Esophagus muscularis mucosa (tissue), 4 donors: ENCODE measurements at regions not wholly inside any gene's neighbourhood (a gene's known extent, or its start where the extent isn't known, plus 50 kb on each side); places are given as distances from the start of the nearest gene placed in this dataset.

Experiments
- DNase-seq: peaks from one replicate; pipeline ENCODE4 v3.0.0-alpha.2; 2017; ENCODE audit errors: extremely low spot score
- H3K27ac ChIP-seq, 4 donors: fragments of 200-600 bp; sonication (generic); replicated peaks in 1 of 4; 1 replicate in 3 of 4; 2 replicates in 1 of 4; pipeline ENCODE4 v1.5.1; 2016 to 2019; ENCODE audit warnings: mild to moderate bottlenecking in 1 of 4
- H3K27me3 ChIP-seq, 4 donors: fragments of 200-600 bp; sonication (generic); one replicate each; pipeline versions ENCODE4 v1.5.1 to v1.6.0; 2016 to 2019
- H3K36me3 ChIP-seq, 4 donors: fragments of 200-600 bp; sonication (generic); one replicate each; pipeline ENCODE4 v1.5.1; 2016 to 2019
- H3K4me1 ChIP-seq, 4 donors: fragments of 200-600 bp; sonication (generic); one replicate each; pipeline ENCODE4 v1.5.1; 2016 to 2019
- H3K4me3 ChIP-seq, 4 donors: fragments of 200-600 bp; sonication (generic); 1 replicate in 2 of 4; 2 replicates in 2 of 4; pipeline ENCODE4 v1.5.1; 2016 to 2019; ENCODE audit warnings: mild to moderate bottlenecking in 4 of 4, moderate library complexity in 1 of 4
- H3K9me3 ChIP-seq, 4 donors: fragments of 200-600 bp; sonication (generic); 1 replicate in 3 of 4; 2 replicates in 1 of 4; pipeline ENCODE4 v1.5.1; 2016 to 2019
- CTCF ChIP-seq, 3 experiments: fragments of 200-600 bp in 2 of 3; fragments of 450-650 bp in 1 of 3; sonication (generic) in 2 of 3; IDR thresholded peaks; one replicate each; pipeline ENCODE4 v1.5.1; 2017 to 2019; ENCODE audit warnings: antibody characterized with exemption in 3 of 3, mild to moderate bottlenecking in 2 of 3, moderate library complexity in 1 of 3
- EP300 ChIP-seq: sonication (generic); formaldehyde crosslinking; IDR thresholded peaks from one replicate; pipeline ENCODE4 v1.6.1; 2017; ENCODE audit warnings: antibody characterized with exemption
- POLR2A ChIP-seq: fragments of 450-650 bp; IDR thresholded peaks from one replicate; pipeline ENCODE4 v1.6.1; 2017; ENCODE audit warnings: antibody characterized with exemption, moderate library complexity, mild to moderate bottlenecking, low read depth
- POLR2AphosphoS5 ChIP-seq, 2 donors: sonication (generic); formaldehyde crosslinking; IDR thresholded peaks; one replicate each; pipeline ENCODE4 v1.6.1; 2017; ENCODE audit warnings: antibody characterized with exemption in 2 of 2
- WGBS: methylation state at CpG from one replicate; pipeline ENCODE4 v1.1.5; 2018; 5-methylcytosine and 5-hydroxymethylcytosine counted together
- intact Hi-C: fragments of 100-400 bp; cut with DNase I; formaldehyde crosslinking; loops from one replicate; pipeline ENCODE4 v1.15.1; 2023

DNA sequence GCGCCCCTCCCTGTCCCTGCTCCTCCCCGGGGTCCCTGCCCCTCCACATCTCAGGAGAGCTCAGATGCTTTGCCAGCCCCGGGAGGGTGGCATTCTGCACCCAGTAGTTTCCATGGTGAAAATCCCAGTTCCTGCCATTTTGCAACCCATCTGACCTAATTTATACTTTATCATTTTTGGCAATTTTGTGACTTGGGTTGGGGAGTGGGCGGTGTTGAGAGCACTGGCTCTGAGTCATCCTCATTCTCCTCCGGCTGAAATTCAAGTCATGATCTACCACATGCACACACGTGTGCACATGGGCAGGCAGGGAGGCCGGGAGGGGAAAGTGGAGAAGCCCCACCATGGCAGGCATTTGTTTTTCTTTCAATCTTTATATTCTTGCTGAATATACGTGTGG is 208.6 kb downstream of the URI1 start:
- Histone ChIP-seq H3K4me3 (no peak overlapping the region), H3K27me3 (peaks cover 0 to 8% (median 0%) of the 10 kb centered on the region in 4 donors), H3K27ac (no peak overlapping the region), H3K4me1 (no peaks in the 10 kb centered on the region), H3K36me3 (no peaks in the 10 kb centered on the region), H3K9me3 (no peaks in the 10 kb centered on the region)
- intact Hi-C loops, result no loop called here
- 39% methylated on average over 6 of the region's 8 CpGs for WGBS
- DNase-seq, result no peak
- no peak for TF ChIP-seq POLR2AphosphoS5 (IDR thresholded peaks at IDR 0.05)

DNA sequence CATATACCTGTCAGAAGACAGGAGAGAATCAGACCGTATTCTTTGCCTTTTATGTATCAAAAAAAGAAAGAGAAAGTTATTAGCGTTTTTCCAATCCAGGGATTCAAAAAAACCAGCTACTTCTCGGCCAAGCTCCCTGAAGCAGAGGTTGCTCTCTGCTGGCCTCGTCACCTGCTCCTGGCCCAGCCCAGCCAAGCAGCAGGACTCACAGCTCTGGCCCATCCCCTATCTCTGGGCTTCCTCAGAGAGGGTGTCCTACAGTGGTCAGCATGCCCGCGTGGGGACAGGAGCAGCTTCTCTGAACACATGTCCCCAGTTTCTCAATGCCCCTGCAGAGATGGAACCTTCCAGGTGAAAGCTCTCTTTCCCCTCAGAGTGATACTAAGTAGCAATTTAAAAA is 209.0 kb downstream of the URI1 start:
- H3K4me1 ChIP-seq, result no peaks in the 10 kb centered on the region
- no peak for DNase-seq
- TF ChIP-seq CTCF (IDR thresholded peaks at IDR 0.05) (no peak), EP300 (no peak), POLR2A (no peak), POLR2AphosphoS5 (IDR thresholded peaks at IDR 0.05) (no peak)
- 74% methylated on average over 6 of the region's 6 CpGs for WGBS
- H3K9me3 ChIP-seq, result no peaks in the 10 kb centered on the region
- H3K27me3 ChIP-seq, result peaks cover 0 to 10% (median 0%) of the 10 kb centered on the region in 4 donors
- no peaks in the 10 kb centered on the region for H3K36me3 ChIP-seq
- intact Hi-C loops, result no loop called here
- H3K4me3 ChIP-seq, result no peak overlapping the region
- H3K27ac ChIP-seq, result no peak overlapping the region

- H3K4me1 ChIP-seq, result no peaks in the 10 kb centered on the region
- H3K27ac ChIP-seq, result no peak overlapping the region
- H3K9me3 ChIP-seq, result no peaks in the 10 kb centered on the region
- TF ChIP-seq POLR2AphosphoS5 (IDR thresholded peaks at IDR 0.05) (no peak), EP300 (no peak), POLR2A (no peak), CTCF (IDR thresholded peaks at IDR 0.05) (no peak)
- no peak for DNase-seq
- intact Hi-C loops, result no loop called here
- no peaks in the 10 kb centered on the region for H3K36me3 ChIP-seq
- H3K4me3 ChIP-seq, result no peak overlapping the region
- 82% methylated on average over 10 of the region's 10 CpGs for WGBS
- H3K27me3 ChIP-seq, result peaks cover 0 to 15% (median 0%) of the 10 kb centered on the region in 4 donors
These were observed 210.7 kb downstream of the URI1 start for GRCh38 chr19:30152510-30153291.

DNA sequence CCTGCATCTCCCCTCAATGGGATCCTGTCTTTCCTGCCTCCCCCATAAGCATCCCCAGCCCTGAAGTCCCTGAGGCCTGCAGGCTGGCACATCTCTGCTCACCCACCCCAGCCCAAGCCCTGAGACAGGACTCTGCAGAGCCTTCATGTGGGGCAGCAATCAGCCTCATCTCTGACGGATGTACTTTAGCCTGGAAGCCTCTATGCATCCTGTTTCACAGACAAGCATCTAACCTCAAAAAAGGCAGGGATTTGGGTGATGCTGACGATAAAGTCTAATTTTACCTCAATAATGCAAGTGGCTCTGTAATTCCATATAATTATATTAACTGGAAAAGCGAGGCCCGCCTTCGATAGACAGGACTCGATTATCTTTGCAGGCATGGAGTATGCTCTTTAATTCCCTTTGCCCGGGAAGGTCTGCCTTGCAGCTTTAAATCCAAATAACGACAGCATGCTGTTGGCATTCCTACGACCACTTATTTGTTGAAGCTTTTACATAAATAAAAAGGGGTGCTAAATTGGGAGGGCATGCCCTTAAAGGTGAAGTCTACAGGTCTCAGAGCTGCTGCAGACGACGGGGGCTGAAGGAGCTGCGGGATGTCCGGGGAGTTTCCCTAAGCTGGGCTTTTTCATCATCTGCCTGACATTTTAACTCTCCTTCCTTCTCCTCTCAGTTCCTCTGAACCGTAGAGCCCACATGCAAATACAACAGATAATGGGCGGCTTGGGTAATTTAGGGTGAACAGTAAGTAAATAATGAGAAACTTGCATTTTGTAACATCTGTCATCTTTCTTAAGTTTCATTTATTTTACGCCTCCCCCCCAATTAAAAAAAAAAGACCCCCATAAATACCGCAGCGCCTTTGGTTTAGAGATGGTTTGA is 211.5 kb downstream of the URI1 start:
- no peak overlapping the region for H3K4me3 ChIP-seq
- no peak for DNase-seq
- TF ChIP-seq EP300 (no peak), CTCF (IDR thresholded peaks at IDR 0.05) (no peak), POLR2AphosphoS5 (IDR thresholded peaks at IDR 0.05) (no peak), POLR2A (no peak)
- intact Hi-C loops, result no loop called here
- 57% methylated on average over 17 of the region's 18 CpGs for WGBS
- H3K27ac ChIP-seq, result no peak overlapping the region
- no peaks in the 10 kb centered on the region for H3K9me3 ChIP-seq
- peaks cover 0 to 20% (median 0%) of the 10 kb centered on the region in 4 donors for H3K27me3 ChIP-seq
- no peaks in the 10 kb centered on the region for H3K4me1 ChIP-seq
- no peaks in the 10 kb centered on the region for H3K36me3 ChIP-seq

- TF ChIP-seq POLR2AphosphoS5 (IDR thresholded peaks at IDR 0.05) (no peak), EP300 (no peak), CTCF (IDR thresholded peaks at IDR 0.05) (no peak), POLR2A (no peak)
- Histone ChIP-seq H3K27ac (no peak overlapping the region), H3K4me1 (no peaks in the 10 kb centered on the region), H3K27me3 (peaks cover 0 to 24% (median 0%) of the 10 kb centered on the region in 4 donors), H3K36me3 (no peaks in the 10 kb centered on the region), H3K9me3 (peaks cover 0 to 4% (median 0%) of the 10 kb centered on the region in 4 donors), H3K4me3 (no peak overlapping the region)
- WGBS, result 83% methylated on average over 8 of the region's 8 CpGs
- DNase-seq, result no peak
- intact Hi-C loops, result no loop called here
These were observed 212.4 kb downstream of the URI1 start for GRCh38 chr19:30154410-30154809.
